Activated B cell treated with CpG ODN at 0.5 μM for 24 hours (primary cell): ENCODE measurements at regions not wholly inside any gene's neighbourhood (a gene's known extent, or its start where the extent isn't known, plus 50 kb on each side); places are given as distances from the start of the nearest gene placed in this dataset.

ENCODE experiments used
- ATAC-seq: fragments of 200-7000 bp; cut with Tn5 transposase; one replicate; pipeline ENCODE4 v1.10.0; 2021; ENCODE audit warnings: low read depth, mild to moderate bottlenecking, moderate library complexity
- CTCF ChIA-PET: fragments of 350-600 bp; sonication (Branson Sonifier 250); formaldehyde crosslinking; loops from one replicate; lab custom pipeline; 2021; ENCODE audit warnings: antibody characterized with exemption; lab: Charles Lee
- POLR2A ChIA-PET: fragments of 350-600 bp; sonication (Branson Sonifier 250); formaldehyde crosslinking; loops from one replicate; lab custom pipeline; 2021; ENCODE audit warnings: antibody characterized with exemption; lab: Charles Lee
- DNase-seq: peaks from one replicate; pipeline ENCODE4 v3.0.0; 2022
- H3K27ac Mint-ChIP-seq: one replicate; pipeline ENCODE4 v1.8.0; 2020; ENCODE audit warnings: mixed read lengths
- H3K27me3 Mint-ChIP-seq: one replicate; pipeline ENCODE4 v1.8.0; 2021; ENCODE audit warnings: mixed read lengths
- H3K36me3 Mint-ChIP-seq: one replicate; pipeline ENCODE4 v1.8.0; 2021; ENCODE audit warnings: low read depth, mixed read lengths
- H3K4me1 Mint-ChIP-seq: one replicate; pipeline ENCODE4 v1.8.0; 2021; ENCODE audit warnings: mixed read lengths
- H3K4me3 Mint-ChIP-seq: one replicate; pipeline ENCODE4 v1.8.0; 2020; ENCODE audit warnings: mild to moderate bottlenecking, mixed read lengths
- H3K9me3 Mint-ChIP-seq: one replicate; pipeline ENCODE4 v1.8.0; 2020; ENCODE audit warnings: mixed read lengths
- CTCF ChIP-seq: fragments of 200-600 bp; IDR thresholded peaks from one replicate; pipeline ENCODE4 v1.8.0; 2022; ENCODE audit warnings: antibody characterized with exemption, mild to moderate bottlenecking
- intact Hi-C: fragments of 100-400 bp; cut with micrococcal nuclease; formaldehyde crosslinking; loops from one replicate; pipeline ENCODE4 v1.15.1; 2024

DNA sequence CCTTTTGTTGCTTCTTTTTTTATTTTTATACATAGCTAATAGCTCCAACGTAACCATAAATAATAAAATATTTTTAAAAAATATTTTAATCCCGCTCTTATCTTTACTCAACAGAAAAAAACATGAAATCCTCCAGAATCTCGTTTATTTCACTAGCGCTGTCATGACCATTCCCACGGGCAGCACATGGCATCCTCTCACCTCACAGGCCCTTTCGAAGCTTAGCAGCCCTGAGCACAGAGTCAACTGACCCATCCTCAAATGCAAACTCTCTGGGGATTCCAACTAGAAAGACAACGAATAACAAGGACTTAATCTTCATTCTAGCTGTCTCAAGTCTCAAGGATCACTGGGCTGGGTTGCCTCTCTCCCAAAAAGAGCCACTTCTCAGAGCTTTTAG, 285.9 kb upstream of the PPARGC1A start:
- TF ChIP-seq CTCF, result no peak
- DNase-seq (no peak), ATAC-seq (no peak)
- intact Hi-C loops, result no loop called here
- Mint-ChIP-seq H3K4me3 (no peak overlapping the region), H3K4me1 (no peaks in the 10 kb centered on the region), H3K27ac (no peak overlapping the region), H3K36me3 (no peaks in the 10 kb centered on the region), H3K9me3 (peaks cover 3% of the 10 kb centered on the region), H3K27me3 (no peaks in the 10 kb centered on the region)
- POLR2A ChIA-PET, result no interaction called here
- CTCF ChIA-PET, result no interaction called here

- ChIA-PET CTCF (no interaction called here), POLR2A (no interaction called here)
- H3K27me3 Mint-ChIP-seq, result no peaks in the 10 kb centered on the region
- H3K9me3 Mint-ChIP-seq, result peaks cover 3% of the 10 kb centered on the region
- intact Hi-C loops, result no loop called here
- no peaks in the 10 kb centered on the region for H3K36me3 Mint-ChIP-seq
- H3K27ac Mint-ChIP-seq, result no peak overlapping the region
- ATAC-seq (no peak), DNase-seq (no peak)
- no peaks in the 10 kb centered on the region for H3K4me1 Mint-ChIP-seq
- no peak overlapping the region for H3K4me3 Mint-ChIP-seq
- TF ChIP-seq CTCF, result no peak
These were observed 284.8 kb upstream of the PPARGC1A start for GRCh38 chr4:24174602-24175001.

DNA sequence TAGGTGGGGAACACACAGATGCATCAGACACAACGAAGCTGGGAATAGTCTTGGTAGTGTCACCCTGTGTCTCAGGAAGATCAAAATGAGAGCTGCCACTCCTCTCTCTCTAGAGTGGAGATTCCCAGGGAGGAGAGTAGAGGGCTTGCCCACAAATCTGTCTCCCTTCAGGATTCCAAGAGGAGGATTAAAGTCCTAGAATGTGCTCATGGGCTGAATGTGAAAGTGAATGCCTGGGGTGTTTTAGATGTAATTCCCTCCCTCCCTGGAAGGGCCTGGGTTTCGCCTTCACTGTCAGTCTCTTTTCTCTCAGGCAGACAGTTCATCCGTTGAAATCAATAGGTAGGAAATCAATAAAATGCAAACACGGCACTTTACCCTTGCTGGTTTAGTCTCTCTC, 282.6 kb upstream of the PPARGC1A start:
- CTCF ChIA-PET, result no interaction called here

GRCh38 chr4:24169956-24170355, 280.1 kb upstream of the PPARGC1A start:
- Mint-ChIP-seq H3K27me3 (no peaks in the 10 kb centered on the region), H3K9me3 (no peaks in the 10 kb centered on the region), H3K4me1 (no peaks in the 10 kb centered on the region), H3K27ac (no peak overlapping the region), H3K4me3 (no peak overlapping the region), H3K36me3 (no peaks in the 10 kb centered on the region)
- no peak for ATAC-seq
- DNase-seq, result no peak
- CTCF ChIA-PET, result no interaction called here
- no peak for TF ChIP-seq CTCF
- POLR2A ChIA-PET, result no interaction called here
- intact Hi-C loops, result no loop called here

More for the DNA sequence above, 282.6 kb upstream of the PPARGC1A start:
- H3K36me3 Mint-ChIP-seq, result no peaks in the 10 kb centered on the region
- intact Hi-C loops, result no loop called here
- no peak overlapping the region for H3K27ac Mint-ChIP-seq
- POLR2A ChIA-PET, result no interaction called here
- ATAC-seq (no peak), DNase-seq (no peak)
- no peak for TF ChIP-seq CTCF
- H3K4me1 Mint-ChIP-seq, result no peaks in the 10 kb centered on the region
- no peaks in the 10 kb centered on the region for H3K27me3 Mint-ChIP-seq
- no peak overlapping the region for H3K4me3 Mint-ChIP-seq
- peaks cover 3% of the 10 kb centered on the region for H3K9me3 Mint-ChIP-seq

GRCh38 chr4:24168658-24169057, 278.8 kb upstream of the PPARGC1A start:
- Mint-ChIP-seq H3K4me1 (no peaks in the 10 kb centered on the region), H3K36me3 (no peaks in the 10 kb centered on the region), H3K4me3 (no peak overlapping the region), H3K27ac (no peak overlapping the region), H3K27me3 (no peaks in the 10 kb centered on the region), H3K9me3 (no peaks in the 10 kb centered on the region)
- TF ChIP-seq CTCF, result no peak
- ATAC-seq (no peak), DNase-seq (no peak)
- intact Hi-C loops, result no loop called here
- ChIA-PET CTCF (no interaction called here), POLR2A (no interaction called here)
